Heart left ventricle (tissue), 16 donors: ENCODE measurements at regions not wholly inside any gene's neighbourhood (a gene's known extent, or its start where the extent isn't known, plus 50 kb on each side); places are given as distances from the start of the nearest gene placed in this dataset.

Experiments
- ATAC-seq, 4 donors: fragments of 200-7000 bp; cut with Tn5 transposase; one replicate each; pipeline ENCODE4 v1.9.1; 2020 to 2022; ENCODE audit warnings: moderate library complexity in 4 of 4, mild to moderate bottlenecking in 3 of 4, moderate number of reproducible peaks in 1 of 4
- DNase-seq, 5 donors: peaks; one replicate each; pipeline ENCODE4 v3.0.0-alpha.2; 2020
- H3K27ac ChIP-seq, 12 donors: fragments of 200-600 bp; sonication (generic) in 4 of 12; one replicate each; pipeline versions ENCODE4 v1.5.0 to v1.8.0; 2016 to 2022; ENCODE audit warnings: mild to moderate bottlenecking in 2 of 12
- H3K27me3 ChIP-seq, 9 donors: fragments of 200-600 bp; sonication (generic) in 2 of 9; one replicate each; pipeline versions ENCODE4 v1.5.1 to v1.8.0; 2016 to 2022; ENCODE audit warnings: mild to moderate bottlenecking in 3 of 9
- H3K36me3 ChIP-seq, 9 donors: fragments of 200-600 bp; sonication (generic) in 2 of 9; one replicate each; pipeline versions ENCODE4 v1.5.0 to v1.8.0; 2018 to 2022; ENCODE audit warnings: mild to moderate bottlenecking in 2 of 9
- H3K4me1 ChIP-seq, 12 donors: fragments of 200-600 bp; sonication (generic) in 4 of 12; one replicate each; pipeline versions ENCODE4 v1.5.0 to v1.8.0; 2016 to 2022; ENCODE audit warnings: mild to moderate bottlenecking in 3 of 12
- H3K4me3 ChIP-seq, 12 donors: fragments of 200-600 bp; sonication (generic) in 4 of 12; one replicate each; pipeline versions ENCODE4 v1.5.0 to v1.8.0; 2017 to 2022; ENCODE audit warnings: mild to moderate bottlenecking in 9 of 12, moderate library complexity in 4 of 12
- H3K9me3 ChIP-seq, 12 donors: fragments of 200-600 bp; sonication (generic) in 4 of 12; one replicate each; pipeline versions ENCODE4 v1.5.0 to v1.8.0; 2016 to 2022; ENCODE audit warnings: mild to moderate bottlenecking in 1 of 12
- POLR2A ChIP-seq, 2 donors: fragments of 450-650 bp; IDR thresholded peaks; one replicate each; pipeline ENCODE4 v1.6.1; 2017; ENCODE audit warnings: antibody characterized with exemption in 2 of 2, mild to moderate bottlenecking in 2 of 2, moderate library complexity in 2 of 2
- WGBS, 4 donors: extraction: QIAGEN DNeasy Blood & Tissue Kit in 2 of 4; methylation state at CpG; one replicate each; pipeline versions ENCODE4 v1.1.5 to v1.1.7; 2013 to 2018; 5-methylcytosine and 5-hydroxymethylcytosine counted together
- intact Hi-C, 10 donors: fragments of 100-400 bp; cut with DNase I; formaldehyde crosslinking; loops; one replicate each; pipeline versions ENCODE4 v1.11.1 to v1.14.2; 2022
- TF ChIP-seq, protein P1 (sequence below), 12 donors: fragments of 200-600 bp; sonication (generic) in 4 of 12; IDR thresholded peaks; one replicate each; pipeline versions ENCODE4 v1.5.0 to v1.8.0; 2018 to 2022; ENCODE audit warnings: antibody characterized with exemption in 12 of 12, mild to moderate bottlenecking in 5 of 12
- donor health status: ischemic (EF 13 %, LVEDD 7.1; RV severe dilation, severe dysfunction).
- donor health status: healthy with polysubstance abuse.
- donor health status: DM: no; HTN: yes; CAD: no.
- donor health status: DM: no; HTN: no; CAD: no.
- donor health status: ischemic (EF 25% LVEDD 6.9; RV normal size, moderate dysfunction).
- donor health status: ischemic (EF 25% LVEDD 5.7; RV mildly dilated, moderate dysfunction).
- donor health status: healthy.
- donor health status: DM: yes; HTN: yes; CAD: no.
- donor health status: ischemic (EF 35%, LVEDD 5.7; RV mildly dilated, moderate dysfunction).
- donor health status: nonischemic (EF 11% LVEDD 7.7; RV severe dilation, severe dysfunction).
- donor health status: DM: yes; HTN: yes; CAD: no.
- donor health status: PGD.
- donor health status: ischemic (EF 29% LVEDD 5.4; RV normal size, mild dysfunction).
- donor health status: nonischemic (EF 23%, LVEDD 6.1; RV moderate dilation, normal function).

DNA sequence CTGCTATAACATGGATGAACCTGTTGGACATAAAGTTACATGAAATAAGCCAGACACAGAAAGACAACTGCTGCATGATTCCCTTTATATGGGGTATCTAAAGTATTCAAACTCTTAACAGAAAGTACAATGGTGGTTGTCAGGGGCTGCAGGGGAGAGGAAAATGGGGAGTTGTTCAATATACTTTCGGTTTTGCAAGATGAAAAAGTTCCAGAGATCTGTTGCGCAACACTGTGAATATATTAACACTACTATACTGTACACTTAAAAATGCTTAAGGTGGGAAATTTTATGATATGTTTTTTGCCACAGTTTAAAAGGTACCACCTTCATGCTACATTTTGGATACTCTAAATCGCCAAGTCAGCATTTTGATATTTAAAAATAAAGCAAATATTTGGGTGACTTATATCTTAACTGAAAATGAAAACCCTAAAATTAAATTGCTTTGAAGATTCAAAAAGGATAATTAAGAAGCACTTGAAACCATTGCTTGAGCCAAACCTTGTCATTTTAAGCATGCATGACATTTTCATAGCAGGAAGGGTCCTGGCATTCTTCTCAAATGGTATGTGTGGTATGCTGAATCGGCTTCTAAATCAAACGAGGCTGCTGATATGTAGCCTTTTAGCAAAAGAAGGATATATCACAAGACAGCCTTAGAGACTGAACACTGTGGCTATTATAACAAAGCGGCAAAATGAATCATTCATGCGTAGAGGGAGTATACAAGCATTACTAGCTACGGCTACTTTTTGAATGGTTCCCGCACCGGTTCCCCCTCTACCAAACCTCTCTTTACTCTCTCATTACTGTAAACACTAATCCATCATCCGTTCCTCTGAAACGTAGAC is 607.1 kb upstream of the DIPK2B start:
- Histone ChIP-seq H3K4me1 (peaks cover 0 to 29% (median 0%) of the 10 kb centered on the region in 12 donors), H3K36me3 (no peaks in the 10 kb centered on the region), H3K9me3 (no peaks in the 10 kb centered on the region), H3K27me3 (peaks cover 0 to 34% (median 0%) of the 10 kb centered on the region in 9 donors), H3K4me3 (peak overlapping the region in 5 of 12 donors; percentile 4 to 52 (median 39)), H3K27ac (peak overlapping the region in 1 of 12 donors; percentile 74)
- DNase-seq (no peak), ATAC-seq (peak in 1 of 4 donors; percentile 56)
- intact Hi-C loops: loop anchor here in 3 of 10 donors (10.0 kb wide), 1 partner anchor 567 kb away; no protein-coding TSS in a partner anchor
- TF ChIP-seq, protein P1, sequence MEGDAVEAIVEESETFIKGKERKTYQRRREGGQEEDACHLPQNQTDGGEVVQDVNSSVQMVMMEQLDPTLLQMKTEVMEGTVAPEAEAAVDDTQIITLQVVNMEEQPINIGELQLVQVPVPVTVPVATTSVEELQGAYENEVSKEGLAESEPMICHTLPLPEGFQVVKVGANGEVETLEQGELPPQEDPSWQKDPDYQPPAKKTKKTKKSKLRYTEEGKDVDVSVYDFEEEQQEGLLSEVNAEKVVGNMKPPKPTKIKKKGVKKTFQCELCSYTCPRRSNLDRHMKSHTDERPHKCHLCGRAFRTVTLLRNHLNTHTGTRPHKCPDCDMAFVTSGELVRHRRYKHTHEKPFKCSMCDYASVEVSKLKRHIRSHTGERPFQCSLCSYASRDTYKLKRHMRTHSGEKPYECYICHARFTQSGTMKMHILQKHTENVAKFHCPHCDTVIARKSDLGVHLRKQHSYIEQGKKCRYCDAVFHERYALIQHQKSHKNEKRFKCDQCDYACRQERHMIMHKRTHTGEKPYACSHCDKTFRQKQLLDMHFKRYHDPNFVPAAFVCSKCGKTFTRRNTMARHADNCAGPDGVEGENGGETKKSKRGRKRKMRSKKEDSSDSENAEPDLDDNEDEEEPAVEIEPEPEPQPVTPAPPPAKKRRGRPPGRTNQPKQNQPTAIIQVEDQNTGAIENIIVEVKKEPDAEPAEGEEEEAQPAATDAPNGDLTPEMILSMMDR (IDR thresholded peaks at IDR 0.05): no peak
- TF ChIP-seq POLR2A (IDR thresholded peaks at IDR 0.05): no peak
- WGBS, 4 donors: 48 to 64% (median 56%) methylated on average over 12 of the region's 12 CpGs

DNA sequence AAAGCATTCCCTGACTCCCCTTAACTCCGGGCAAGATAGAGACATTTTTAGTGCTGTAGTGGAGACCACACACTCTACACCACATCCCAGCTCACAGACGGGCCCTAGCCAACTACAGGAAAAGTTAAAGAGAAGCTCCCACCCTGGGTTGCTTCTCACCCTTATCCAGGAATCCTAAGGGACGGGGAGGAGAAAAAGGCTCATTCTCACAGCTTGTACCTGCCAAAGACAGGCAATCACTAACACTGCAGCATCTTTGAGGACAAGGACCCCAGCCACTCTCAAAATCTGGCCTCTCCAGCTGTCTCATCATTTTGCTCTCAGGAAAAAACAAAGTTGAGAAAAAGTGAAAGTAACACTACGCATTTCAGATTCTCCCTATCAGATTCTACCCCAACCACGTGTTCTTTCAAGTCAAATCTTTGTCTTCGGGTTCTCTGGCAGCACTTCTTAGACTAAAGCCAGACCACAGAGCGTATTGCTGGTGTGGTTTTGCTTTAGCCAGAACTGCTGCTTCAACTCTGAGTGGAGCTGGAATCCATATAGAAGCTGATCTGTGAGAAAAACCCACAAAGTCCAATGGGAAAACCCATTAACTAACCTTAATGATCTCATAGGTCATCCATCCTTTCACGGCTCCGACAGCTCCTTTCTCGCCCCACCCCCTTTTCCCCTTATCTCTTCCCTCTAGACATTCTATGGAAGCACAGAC is 605.9 kb upstream of the DIPK2B start:
- DNase-seq (no peak), ATAC-seq (peak in 1 of 4 donors; percentile 28)
- peaks cover 0 to 33% (median 0%) of the 10 kb centered on the region in 12 donors for H3K4me1 ChIP-seq
- TF ChIP-seq POLR2A (IDR thresholded peaks at IDR 0.05): no peak
- TF ChIP-seq, protein P1 (IDR thresholded peaks at IDR 0.05): no peak
- no peaks in the 10 kb centered on the region for H3K36me3 ChIP-seq
- peak overlapping the region in 10 of 12 donors; percentile 5 to 52 (median 38) for H3K4me3 ChIP-seq
- WGBS, 4 donors: 17 to 46% (median 32%) methylated on average over 10 of the region's 10 CpGs
- no peaks in the 10 kb centered on the region for H3K9me3 ChIP-seq
- intact Hi-C loops: loop anchor here in 3 of 10 donors (10.0 kb wide), 1 partner anchor 568 kb away; no protein-coding TSS in a partner anchor
- peaks cover 0 to 46% (median 0%) of the 10 kb centered on the region in 9 donors for H3K27me3 ChIP-seq
- H3K27ac ChIP-seq: peak overlapping the region in 5 of 12 donors; percentile 10 to 74 (median 14)

DNA sequence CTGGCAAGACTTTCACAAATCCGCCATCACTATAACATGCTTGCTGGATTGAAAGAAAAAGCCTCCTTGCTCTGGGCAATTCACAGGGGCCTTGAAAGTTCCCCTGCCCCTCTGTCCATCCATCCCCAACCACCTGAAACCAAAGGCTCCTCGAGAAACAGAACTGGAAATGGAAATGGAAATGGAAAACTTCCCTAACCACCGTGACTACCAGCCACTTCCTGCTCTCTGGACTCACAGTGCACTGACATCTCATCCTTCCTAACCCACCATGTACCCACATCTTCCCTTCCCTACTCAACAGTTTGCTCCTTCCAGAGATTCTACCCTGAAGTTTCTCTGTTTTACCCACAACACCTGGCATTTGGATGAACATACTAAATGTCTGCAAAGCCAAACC is 603.6 kb upstream of the DIPK2B start:
- peaks cover 0 to 41% (median 0%) of the 10 kb centered on the region in 9 donors for H3K27me3 ChIP-seq
- DNase-seq (no peak), ATAC-seq (no peak)
- no peak overlapping the region for H3K27ac ChIP-seq
- H3K4me1 ChIP-seq: peaks cover 0 to 36% (median 0%) of the 10 kb centered on the region in 12 donors
- TF ChIP-seq, protein P1 (IDR thresholded peaks at IDR 0.05): no peak
- H3K9me3 ChIP-seq: no peaks in the 10 kb centered on the region
- H3K4me3 ChIP-seq: no peak overlapping the region
- H3K36me3 ChIP-seq: no peaks in the 10 kb centered on the region
- 65 to 89% (median 79%) methylated on average over 3 of the region's 3 CpGs for WGBS, 4 donors
- intact Hi-C loops: loop anchor here in 3 of 10 donors (10.0 kb wide), 1 partner anchor 571 kb away; no protein-coding TSS in a partner anchor
